Fibroblast of skin of back (primary cell): ENCODE measurements at regions not wholly inside any gene's neighbourhood (a gene's known extent, or its start where the extent isn't known, plus 50 kb on each side); places are given as distances from the start of the nearest gene placed in this dataset.
"Not testable (repeated sequence)": the region's sequence is repeated elsewhere in the genome, so short reads cannot be mapped to it uniquely, and the experiment has no call there.

Source experiments
- DNase-seq: peaks from one replicate; pipeline ENCODE4 v3.0.0-alpha.2; 2013

DNA sequence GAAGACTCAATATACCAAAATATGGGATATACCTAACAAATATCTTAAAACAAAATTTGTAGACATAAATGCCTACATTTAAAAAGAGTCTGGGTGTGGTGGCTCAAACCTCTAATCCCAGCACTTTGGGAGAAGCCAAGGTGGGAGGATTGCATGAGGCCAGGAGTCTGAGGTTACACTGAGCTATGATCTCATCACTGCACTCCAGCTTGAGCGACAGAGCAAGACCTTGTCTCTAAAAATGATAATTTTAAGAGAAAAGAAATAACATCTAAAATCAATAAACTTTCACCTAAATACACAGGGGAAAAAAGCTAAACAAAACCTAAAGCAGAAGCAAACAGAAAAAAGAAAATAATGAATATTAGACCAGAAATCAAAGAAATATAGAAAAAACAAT lies 102.7 kb upstream of the PBX1 start:
- DNase-seq, result no peak

DNA sequence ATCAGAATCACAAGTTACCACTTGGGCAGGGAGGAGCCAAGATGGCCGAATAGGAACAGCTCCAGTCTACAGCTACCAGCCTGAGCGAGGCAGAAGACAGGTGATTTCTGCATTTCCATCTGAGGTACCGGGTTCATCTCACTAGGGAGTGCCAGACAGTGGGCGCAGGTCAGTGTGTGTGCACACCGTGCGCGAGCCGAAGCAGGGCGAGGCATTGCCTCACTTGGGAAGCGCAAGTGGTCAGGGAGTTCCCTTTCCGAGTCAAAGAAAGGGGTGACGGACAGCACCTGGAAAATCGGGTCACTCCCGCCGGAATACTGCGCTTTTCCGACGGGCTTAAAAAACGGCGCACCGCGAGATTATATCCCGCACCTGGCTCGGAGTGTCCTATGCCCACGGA lies 99.8 kb upstream of the PBX1 start:
- DNase-seq, result not testable (repeated sequence)

- no peak for DNase-seq
These were observed 93.0 kb upstream of the PBX1 start for GRCh38 chr1:164466001-164466421.

DNA sequence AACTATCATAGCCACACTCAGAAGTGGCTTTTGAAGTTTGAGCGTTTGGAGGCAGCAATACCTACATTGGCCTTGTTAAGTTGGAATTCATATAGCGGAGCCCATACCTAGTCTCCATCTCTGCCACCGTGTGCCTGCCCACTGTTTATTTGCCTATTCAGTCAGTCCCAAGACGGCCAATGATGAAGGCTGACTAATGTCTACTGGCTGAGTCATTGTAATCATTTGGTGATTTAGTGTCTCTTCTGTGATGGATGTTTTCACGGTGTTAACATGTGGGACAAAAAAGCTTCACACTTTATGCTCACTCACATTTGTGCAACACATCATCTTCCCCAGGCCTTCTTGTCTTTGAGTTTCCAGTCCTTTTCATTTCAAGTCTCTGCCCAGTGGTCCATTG lies 92.6 kb upstream of the PBX1 start:
- DNase-seq, result peak; percentile 28

GRCh38 chr1:164470996-164471395 lies 88.0 kb upstream of the PBX1 start:
- peak; percentile 35 for DNase-seq

DNA sequence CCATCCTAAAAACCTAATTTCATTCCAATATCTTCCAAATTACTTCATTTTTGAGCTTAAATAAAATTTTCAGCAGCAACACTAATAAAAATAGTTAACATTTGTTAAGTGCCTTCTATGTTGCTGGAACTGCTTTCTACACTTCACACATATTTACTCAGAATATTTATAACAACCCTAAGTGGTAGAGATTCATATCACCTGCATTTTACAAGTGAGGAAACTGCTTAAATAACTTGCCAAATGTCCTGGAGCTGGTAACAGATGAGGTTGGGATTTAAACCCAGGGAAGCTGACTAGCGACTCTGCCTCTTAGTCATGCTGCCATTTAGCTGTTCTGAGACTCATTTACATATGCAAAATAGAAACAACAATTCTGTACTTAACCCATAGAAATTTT lies 86.1 kb upstream of the PBX1 start:
- no peak for DNase-seq

DNA sequence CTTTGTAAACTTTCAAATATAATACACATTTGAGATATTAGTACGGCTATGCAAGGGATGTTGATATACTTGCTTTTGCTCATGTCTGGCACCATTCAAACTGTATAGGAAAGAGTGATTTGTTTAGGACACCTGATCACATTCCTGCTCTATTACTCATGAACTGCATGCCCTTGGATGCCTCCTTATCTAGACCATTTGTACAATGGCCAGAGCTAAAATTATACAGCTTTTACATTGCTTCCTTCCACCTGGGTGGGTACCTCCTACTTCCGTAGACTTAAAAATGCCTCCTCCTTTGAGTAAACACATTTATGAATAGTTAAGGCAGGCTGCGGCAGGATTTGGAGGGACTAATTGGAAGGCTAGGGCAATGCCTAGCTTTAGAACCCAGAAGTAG lies 85.4 kb upstream of the PBX1 start:
- DNase-seq, result no peak

GRCh38 chr1:164475834-164476233 lies 83.2 kb upstream of the PBX1 start:
- no peak for DNase-seq

- no peak for DNase-seq
These were observed 81.6 kb upstream of the PBX1 start for GRCh38 chr1:164477343-164477742.

- no peak for DNase-seq
These were observed 79.7 kb upstream of the PBX1 start for GRCh38 chr1:164479242-164479641.

- DNase-seq, result no peak
These were observed 78.6 kb upstream of the PBX1 start for GRCh38 chr1:164480285-164480907.

DNA sequence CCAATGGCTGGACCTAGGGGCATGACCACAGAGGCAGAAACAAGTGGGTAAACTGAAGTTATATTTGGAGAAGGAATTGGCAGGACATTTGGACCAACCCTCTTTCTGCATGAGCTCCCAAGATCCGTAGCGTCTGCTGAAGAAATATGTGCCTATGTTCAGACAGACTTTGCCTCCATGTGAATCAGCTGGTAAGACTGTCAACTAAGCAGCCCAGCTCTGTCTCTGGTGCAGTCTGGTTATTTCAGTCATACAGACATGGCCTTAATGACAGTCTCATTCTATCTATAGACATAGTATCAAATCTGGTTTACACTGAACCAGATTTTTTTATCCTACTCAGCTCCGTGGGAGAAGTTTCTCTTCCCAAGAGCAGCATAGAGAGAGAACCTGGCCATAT lies 63.1 kb upstream of the PBX1 start:
- no peak for DNase-seq

DNA sequence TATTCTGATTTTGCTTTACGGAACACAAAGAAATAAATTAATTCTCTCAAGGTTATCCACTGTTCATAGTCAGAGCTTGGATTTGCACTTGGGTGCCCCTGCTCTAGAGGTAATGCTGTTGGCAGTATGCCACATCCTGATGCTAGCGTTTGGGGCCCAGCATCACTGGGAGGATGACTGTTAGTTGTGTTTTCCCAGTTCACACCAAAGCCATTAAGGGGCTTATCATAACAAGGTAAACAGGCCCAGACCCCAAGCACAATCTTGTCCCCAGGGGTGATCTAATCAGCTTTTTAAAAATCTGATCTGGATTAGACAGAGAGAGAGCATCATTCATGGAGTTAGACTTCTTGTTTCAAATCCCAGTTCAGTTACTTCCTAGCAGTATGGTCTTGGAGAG lies 60.2 kb upstream of the PBX1 start:
- DNase-seq, result no peak

DNA sequence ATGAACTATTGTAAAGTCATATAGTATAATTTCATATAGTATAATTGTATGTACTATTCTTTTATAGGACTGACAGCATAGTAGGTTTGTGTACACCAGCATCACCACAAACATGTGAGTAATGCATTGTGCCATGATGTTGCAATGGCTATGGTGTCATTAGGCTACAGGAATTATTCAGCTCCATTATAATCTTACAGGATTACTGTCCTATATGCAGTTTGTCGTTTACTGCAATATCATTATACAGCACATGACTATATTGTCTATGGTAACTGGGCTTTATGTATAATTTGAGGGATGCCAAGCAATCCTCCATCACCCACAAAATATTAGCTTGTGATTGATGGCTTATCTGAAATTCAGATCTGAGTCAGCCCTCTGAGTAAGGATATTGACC lies 54.2 kb upstream of the PBX1 start:
- DNase-seq, result no peak
